Fibroblast of lung (primary cell): ENCODE measurements at regions not wholly inside any gene's neighbourhood (a gene's known extent, or its start where the extent isn't known, plus 50 kb on each side); places are given as distances from the start of the nearest gene placed in this dataset.

Experiments
- DNase-seq, 2 donors: peaks; one replicate each; pipeline versions ENCODE4 v3.0.0 to v3.0.0-alpha.2; 2010; ENCODE audit warnings: low read depth in 2 of 2
- H2AFZ ChIP-seq: 2 replicates; pipeline ENCODE4 v1.5.1; 2012; ENCODE audit warnings: low read length, control low read depth, inconsistent platforms
- H3K27ac ChIP-seq: 2 replicates; pipeline ENCODE4 v1.5.1; 2011; ENCODE audit warnings: low read length, control low read depth; ENCODE audit not compliant: insufficient read depth
- H3K27me3 ChIP-seq: 2 replicates; pipeline ENCODE4 v1.5.1; 2011; ENCODE audit warnings: mild to moderate bottlenecking, low read length; ENCODE audit not compliant: control insufficient read depth, insufficient read depth
- H3K36me3 ChIP-seq: 2 replicates; pipeline ENCODE4 v1.5.1; 2011; ENCODE audit warnings: low read length; ENCODE audit not compliant: control insufficient read depth, insufficient read depth
- H3K4me1 ChIP-seq: 2 replicates; pipeline ENCODE4 v1.5.1; 2011; ENCODE audit warnings: low read length; ENCODE audit not compliant: control insufficient read depth, insufficient read depth; ENCODE audit errors: extremely low read depth
- H3K4me2 ChIP-seq: 2 replicates; pipeline ENCODE4 v1.5.1; 2011; ENCODE audit warnings: low read length, control low read depth; ENCODE audit not compliant: insufficient read depth; ENCODE audit errors: extremely low read depth
- H3K4me3 ChIP-seq, 4 experiments: fragments of 200-600 bp in 1 of 4; sonication (generic) in 1 of 4; replicated peaks in 1 of 4; 2 replicates each; pipeline ENCODE4 v1.5.1; 2011 to 2016; ENCODE audit warnings: low read length in 4 of 4, low read depth in 3 of 4, mild to moderate bottlenecking in 3 of 4, control low read depth in 2 of 4, inconsistent platforms in 1 of 4, mixed read lengths in 1 of 4; ENCODE audit not compliant: insufficient read depth in 1 of 4; ENCODE audit errors: control extremely low read depth in 1 of 4
- H3K79me2 ChIP-seq: 2 replicates; pipeline ENCODE4 v1.5.1; 2012; ENCODE audit warnings: mild to moderate bottlenecking, low read length, inconsistent platforms; ENCODE audit not compliant: control insufficient read depth, insufficient read depth
- H3K9ac ChIP-seq: 2 replicates; pipeline ENCODE4 v1.5.1; 2011; ENCODE audit warnings: mild to moderate bottlenecking, low read length, control low read depth; ENCODE audit not compliant: insufficient read depth
- H3K9me3 ChIP-seq: 2 replicates; pipeline ENCODE4 v1.5.1; 2012; ENCODE audit warnings: low read depth, low read length; ENCODE audit not compliant: control insufficient read depth, insufficient read depth
- H4K20me1 ChIP-seq: 2 replicates; pipeline ENCODE4 v1.5.1; 2011; ENCODE audit warnings: low read length; ENCODE audit not compliant: control insufficient read depth, insufficient read depth; ENCODE audit errors: extremely low read depth
- CTCF ChIP-seq, 2 donors: IDR thresholded peaks in 1 of 2; conservative IDR thresholded peaks in 1 of 2; 1 replicate in 1 of 2; 2 replicates in 1 of 2; pipeline ENCODE4 v1.5.1; 2011 to 2012; ENCODE audit warnings: low read length in 2 of 2, control low read depth in 1 of 2, inconsistent platforms in 1 of 2, low read depth in 1 of 2, mild to moderate bottlenecking in 1 of 2
- EZH2 ChIP-seq: IDR thresholded peaks from 2 replicates; pipeline ENCODE4 v1.5.1; 2012; ENCODE audit warnings: low read length, control low read depth, mild to moderate bottlenecking; ENCODE audit errors: missing control alignments

- Histone ChIP-seq H3K4me2 (no peak overlapping the region), H2AFZ (no peak overlapping the region), H3K79me2 (no peaks in the 10 kb centered on the region), H3K4me3 (no peak overlapping the region), H3K36me3 (no peaks in the 10 kb centered on the region), H3K9me3 (no peaks in the 10 kb centered on the region), H3K27ac (no peak overlapping the region), H3K4me1 (no peaks in the 10 kb centered on the region), H4K20me1 (no peaks in the 10 kb centered on the region), H3K9ac (no peak overlapping the region), H3K27me3 (no peaks in the 10 kb centered on the region)
- DNase-seq: no peak
- no peak for TF ChIP-seq EZH2
- no peak for TF ChIP-seq CTCF (conservative IDR thresholded peaks at IDR 0.05 in 1 of 2, IDR thresholded peaks at IDR 0.05 in 1 of 2; ENCODE audit: low read depth in 1 of 2, low read length in 2 of 2)
These were observed 357.8 kb downstream of the PARP8 start for GRCh38 chr5:51024263-51024662.

DNA sequence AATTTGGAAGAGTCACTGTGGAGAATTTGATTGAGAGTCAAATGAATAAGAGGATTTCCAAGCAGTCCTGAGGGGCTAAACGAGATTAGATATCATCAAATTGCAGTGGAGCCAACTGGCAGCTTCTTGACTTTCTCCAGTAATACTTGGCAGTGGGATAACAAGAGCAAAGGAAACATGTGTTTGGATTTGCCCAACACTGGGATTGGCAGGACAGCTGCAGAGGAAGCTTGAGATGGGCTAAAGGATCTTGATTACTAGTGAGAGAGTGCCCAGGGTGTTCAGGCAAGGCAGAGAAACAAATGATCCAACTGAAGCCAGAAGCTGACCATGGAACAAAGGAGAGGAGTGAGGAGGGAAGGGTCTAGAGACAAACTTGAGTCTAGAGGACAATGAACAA, 356.0 kb upstream of the ISL1 start:
- Histone ChIP-seq H3K9ac (no peak overlapping the region), H2AFZ (no peak overlapping the region), H3K4me2 (no peak overlapping the region), H3K4me3 (no peak overlapping the region), H3K79me2 (no peaks in the 10 kb centered on the region), H3K36me3 (no peaks in the 10 kb centered on the region), H4K20me1 (no peaks in the 10 kb centered on the region), H3K27ac (no peak overlapping the region), H3K27me3 (no peaks in the 10 kb centered on the region), H3K4me1 (no peaks in the 10 kb centered on the region), H3K9me3 (no peaks in the 10 kb centered on the region)
- no peak for TF ChIP-seq CTCF (conservative IDR thresholded peaks at IDR 0.05 in 1 of 2, IDR thresholded peaks at IDR 0.05 in 1 of 2; ENCODE audit: low read depth in 1 of 2, low read length in 2 of 2)
- TF ChIP-seq EZH2: no peak
- no peak for DNase-seq

GRCh38 chr5:51028394-51028793, 354.9 kb upstream of the ISL1 start:
- DNase-seq: no peak
- TF ChIP-seq CTCF (conservative IDR thresholded peaks at IDR 0.05 in 1 of 2, IDR thresholded peaks at IDR 0.05 in 1 of 2; ENCODE audit: low read depth in 1 of 2, low read length in 2 of 2) (no peak), EZH2 (no peak)
- no peak overlapping the region for H3K9ac ChIP-seq
- no peak overlapping the region for H3K4me3 ChIP-seq
- no peaks in the 10 kb centered on the region for H4K20me1 ChIP-seq
- H3K4me2 ChIP-seq: no peak overlapping the region
- no peaks in the 10 kb centered on the region for H3K9me3 ChIP-seq
- H3K79me2 ChIP-seq: no peaks in the 10 kb centered on the region
- no peaks in the 10 kb centered on the region for H3K27me3 ChIP-seq
- H2AFZ ChIP-seq: no peak overlapping the region
- no peak overlapping the region for H3K27ac ChIP-seq
- H3K4me1 ChIP-seq: no peaks in the 10 kb centered on the region
- H3K36me3 ChIP-seq: no peaks in the 10 kb centered on the region
